Stimulated activated CD4-positive, alpha-beta T cell treated with anti-CD3 and anti-CD28 coated beads, Interleukin-15, amount 100 ng/mL, for 48 hours (primary cell): ENCODE measurements at regions not wholly inside any gene's neighbourhood (a gene's known extent, or its start where the extent isn't known, plus 50 kb on each side); places are given as distances from the start of the nearest gene placed in this dataset.

Experiments used
- DNase-seq, 2 donors: peaks; one replicate each; pipeline ENCODE4 v3.0.0-alpha.2; 2020; ENCODE audit warnings: low read depth in 2 of 2

DNA sequence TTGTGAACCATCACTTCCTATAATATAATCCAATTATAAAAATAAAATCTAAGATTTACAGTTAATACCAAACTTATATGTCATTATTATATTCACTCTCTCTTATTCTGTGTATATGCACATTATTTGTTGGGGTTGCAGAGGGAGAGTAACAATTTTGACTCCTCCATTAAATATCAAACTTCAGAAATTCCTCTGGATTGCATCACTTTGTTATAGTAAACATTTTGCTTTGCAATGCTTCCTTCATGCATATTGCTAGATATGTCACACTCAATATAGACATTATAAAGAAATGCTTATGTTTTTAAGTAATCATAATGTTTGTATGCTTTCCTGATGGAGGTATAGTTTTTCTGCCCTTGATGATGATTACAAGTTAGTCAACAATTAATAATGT, 999.0 kb upstream of the ADGRL2 start:
- no peak for DNase-seq

GRCh38 chr1:80799457-80799856, 1001.3 kb upstream of the ADGRL2 start:
- DNase-seq = no peak

DNA sequence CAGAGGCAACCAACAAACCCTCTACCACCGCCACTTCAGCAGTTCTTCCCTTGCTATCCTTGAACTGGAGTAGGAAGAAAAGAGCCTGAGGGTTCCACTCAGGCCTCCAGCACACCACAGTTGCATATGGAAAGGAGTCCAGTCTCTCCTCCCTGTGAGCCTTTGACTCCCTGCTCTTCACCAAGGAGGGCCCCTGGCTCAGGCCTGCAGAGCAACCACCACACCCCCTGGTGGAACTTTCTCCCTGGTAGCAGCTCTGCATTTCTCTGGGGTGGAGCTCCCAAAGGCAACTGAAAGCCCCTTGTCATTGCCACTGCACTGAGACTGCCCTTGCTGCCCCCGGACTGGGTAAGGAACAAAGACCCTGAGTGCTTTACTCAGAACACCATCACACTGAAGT, 1021.5 kb upstream of the ADGRL2 start:
- DNase-seq = no peak

- no peak for DNase-seq
Measured at GRCh38 chr1:80778094-80778840, 1022.5 kb upstream of the ADGRL2 start.

GRCh38 chr1:80776266-80776665, 1024.5 kb upstream of the ADGRL2 start:
- no peak for DNase-seq

DNA sequence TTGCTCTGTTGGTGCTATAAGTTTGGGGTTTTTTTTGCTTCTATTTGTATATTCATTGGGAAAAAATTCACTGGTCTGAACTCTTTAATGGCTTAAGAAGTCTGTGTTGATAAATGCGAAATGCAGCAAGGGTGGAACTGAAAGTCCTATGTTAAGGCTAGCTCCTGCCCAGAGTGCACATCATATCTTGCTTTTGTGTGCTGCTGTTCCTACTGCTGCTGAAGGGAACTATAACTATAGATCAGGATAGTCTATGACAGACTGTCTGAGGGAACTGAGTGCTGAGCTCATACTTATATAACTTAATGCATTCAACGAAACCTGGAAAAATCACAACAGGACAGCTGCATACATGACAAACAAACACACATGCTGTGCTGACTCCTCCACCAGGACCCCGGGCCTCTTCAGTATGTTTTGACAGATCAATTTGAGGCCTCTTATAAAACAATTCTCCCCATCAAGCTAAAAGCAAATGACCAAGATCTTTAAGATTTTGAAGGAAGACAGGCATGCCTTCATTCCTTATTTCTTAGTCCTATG, 1031.5 kb upstream of the ADGRL2 start:
- no peak for DNase-seq

DNA sequence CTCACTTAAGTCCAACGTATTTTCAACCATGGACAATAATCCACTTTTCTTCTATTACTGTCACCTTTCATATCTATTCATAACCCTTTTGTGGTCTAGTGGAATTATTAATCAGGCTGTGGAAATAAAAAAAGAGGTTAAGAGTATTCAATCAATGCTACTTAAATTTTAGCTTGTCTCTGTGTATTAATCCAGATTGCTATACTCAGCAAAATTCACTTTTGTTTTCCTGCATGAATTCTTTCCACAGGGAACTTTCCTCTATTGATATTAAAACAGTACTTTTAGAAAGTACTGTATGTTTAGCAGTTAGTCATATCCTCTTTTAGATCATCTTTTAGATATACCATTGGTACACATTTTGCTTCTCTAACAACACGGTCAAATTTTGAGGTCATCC, 1033.0 kb upstream of the ADGRL2 start:
- no peak for DNase-seq

DNA sequence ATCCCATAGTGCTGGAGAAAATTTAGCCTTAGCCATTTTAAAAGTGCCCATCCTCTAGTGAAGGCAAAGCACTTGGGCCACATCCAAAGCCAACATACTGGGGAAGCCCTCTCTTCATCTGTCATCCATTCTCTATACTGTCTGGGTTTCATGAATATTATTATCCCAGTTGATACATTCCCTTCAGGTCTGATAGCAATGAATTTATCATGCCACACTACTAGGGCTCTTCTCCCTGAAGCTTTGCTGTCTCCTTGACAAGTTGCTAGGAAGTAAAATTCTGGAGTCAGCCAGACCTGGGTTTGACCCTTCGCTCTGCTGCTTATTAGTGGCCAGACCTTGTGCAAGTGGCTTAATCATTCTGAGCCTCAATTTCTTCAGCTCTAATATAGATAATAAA, 1041.4 kb upstream of the ADGRL2 start:
- DNase-seq = no peak

DNA sequence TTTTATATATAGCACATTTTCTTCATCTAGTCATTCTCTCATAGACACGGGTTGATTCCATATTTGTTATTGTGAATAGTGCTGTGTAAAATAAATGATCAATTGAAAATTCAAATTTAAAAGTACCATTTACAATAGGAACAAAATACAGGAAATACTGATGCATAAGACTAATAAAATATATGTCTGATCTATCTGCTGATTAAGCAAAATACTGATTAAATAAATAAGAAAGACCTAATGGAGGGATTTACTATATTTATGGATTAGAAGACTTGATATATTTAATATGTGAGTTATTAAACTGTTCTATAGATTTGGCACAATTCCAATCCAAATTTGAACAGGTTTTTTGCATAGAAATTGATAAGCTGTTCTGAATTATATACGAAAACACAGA, 1044.8 kb upstream of the ADGRL2 start:
- no peak for DNase-seq

- DNase-seq = no peak
Measured at GRCh38 chr1:80751204-80751603, 1049.5 kb upstream of the ADGRL2 start.

DNA sequence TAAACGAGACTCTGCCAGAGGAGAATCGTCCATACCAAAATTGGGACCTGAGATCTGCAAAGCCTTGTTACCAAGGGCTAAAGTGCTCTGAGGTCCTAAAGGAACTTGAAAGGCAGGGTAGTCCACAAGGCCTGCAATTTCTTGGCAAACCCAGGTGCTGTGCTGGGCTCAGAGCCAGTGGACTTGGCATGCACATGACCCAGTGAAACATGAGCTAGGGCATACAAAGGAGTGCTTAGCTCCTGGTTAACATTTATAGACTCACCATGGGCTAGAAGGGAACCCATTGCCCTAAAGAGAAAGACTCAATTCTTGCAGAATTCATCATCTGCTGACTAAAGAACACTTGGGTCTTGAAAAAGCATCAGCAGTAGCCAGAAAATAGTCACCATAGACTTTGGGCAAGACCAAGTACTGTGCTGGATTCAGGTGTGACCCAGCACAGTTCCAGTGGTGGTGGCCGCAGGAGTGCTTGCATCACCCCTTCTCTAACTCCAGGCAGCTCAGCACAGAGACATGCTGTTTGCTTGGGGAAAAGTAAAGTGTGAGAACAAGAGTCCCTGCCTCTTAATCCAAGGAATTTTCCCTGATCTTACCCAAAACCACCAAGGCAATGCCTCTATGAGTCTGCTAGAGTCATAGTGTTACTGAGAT, 1069.4 kb upstream of the ADGRL2 start:
- DNase-seq = no peak

GRCh38 chr1:80722611-80723010, 1078.1 kb upstream of the ADGRL2 start:
- no peak for DNase-seq

- no peak for DNase-seq
Measured at GRCh38 chr1:80706526-80706925, 1094.2 kb upstream of the ADGRL2 start.

- no peak for DNase-seq
Measured at GRCh38 chr1:80678438-80678837, 1122.3 kb upstream of the ADGRL2 start.

DNA sequence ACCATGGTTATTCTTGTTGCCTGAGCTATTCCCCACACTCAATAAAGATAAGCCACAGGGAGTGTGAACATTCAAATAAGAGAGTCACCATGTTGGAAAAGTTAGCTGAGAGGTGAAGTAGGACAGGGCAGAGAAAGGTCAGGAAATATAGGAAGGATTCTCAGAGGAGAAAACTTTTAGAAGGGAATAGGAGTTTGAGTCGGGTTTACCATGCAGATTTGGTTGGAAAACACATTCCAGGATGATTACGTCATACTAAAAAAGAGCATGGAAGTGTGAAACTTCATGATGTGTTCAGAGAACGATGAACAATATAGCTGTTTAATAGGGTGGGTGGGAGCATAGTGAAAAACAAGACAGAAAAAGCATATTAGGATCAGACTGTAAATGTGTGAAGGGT, 1125.3 kb upstream of the ADGRL2 start:
- no peak for DNase-seq

GRCh38 chr1:80673935-80674597, 1126.7 kb upstream of the ADGRL2 start:
- no peak for DNase-seq

GRCh38 chr1:80668372-80668771, 1132.4 kb upstream of the ADGRL2 start:
- no peak for DNase-seq

GRCh38 chr1:80666073-80666472, 1134.7 kb upstream of the ADGRL2 start:
- no peak for DNase-seq

DNA sequence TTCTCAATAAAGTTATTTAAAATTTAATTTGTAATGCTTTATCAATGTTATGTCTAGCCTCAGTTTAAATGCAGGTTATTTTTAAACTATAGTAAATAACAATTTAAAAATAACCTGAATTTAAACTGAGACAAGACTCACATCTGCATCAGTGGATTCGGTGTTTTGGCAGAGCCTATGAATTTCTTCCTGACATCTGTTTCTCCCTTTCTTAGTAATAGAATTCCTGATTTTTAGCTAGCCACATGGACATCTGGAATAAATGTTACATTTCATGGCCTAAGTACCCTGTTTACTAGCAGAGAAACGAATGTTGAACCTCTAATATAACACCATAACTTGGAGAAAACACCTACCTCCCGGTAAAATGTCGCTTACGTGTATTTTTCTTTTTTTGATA, 1141.6 kb upstream of the ADGRL2 start:
- DNase-seq = no peak

- DNase-seq = no peak
Measured at GRCh38 chr1:80657707-80658106, 1143.0 kb upstream of the ADGRL2 start.

- no peak for DNase-seq
Measured at GRCh38 chr1:80657044-80657643, 1143.6 kb upstream of the ADGRL2 start.

- no peak for DNase-seq
Measured at GRCh38 chr1:80656641-80657040, 1144.1 kb upstream of the ADGRL2 start.
